Right lobe of liver (tissue), 6 donors: ENCODE measurements at regions not wholly inside any gene's neighbourhood (a gene's known extent, or its start where the extent isn't known, plus 50 kb on each side); places are given as distances from the start of the nearest gene placed in this dataset.

Experiments used
- ATAC-seq, 4 donors: fragments of 200-7000 bp; cut with Tn5 transposase; one replicate each; pipeline ENCODE4 v1.9.1; 2020; ENCODE audit warnings: mild to moderate bottlenecking in 4 of 4, moderate library complexity in 4 of 4
- DNase-seq, 3 donors: peaks; one replicate each; pipeline ENCODE4 v3.0.0-alpha.2; 2020
- H3K27ac ChIP-seq, 3 donors: fragments of 200-600 bp; one replicate each; pipeline ENCODE4 v1.8.0; 2022
- H3K27me3 ChIP-seq, 2 donors: fragments of 200-600 bp; one replicate each; pipeline ENCODE4 v1.8.0; 2022
- H3K36me3 ChIP-seq, 4 donors: fragments of 200-600 bp; sonication (generic) in 1 of 4; one replicate each; pipeline versions ENCODE4 v1.5.1 to v1.8.0; 2017 to 2022; ENCODE audit warnings: control low read depth in 1 of 4
- H3K4me1 ChIP-seq, 4 donors: fragments of 200-600 bp; sonication (generic) in 1 of 4; one replicate each; pipeline versions ENCODE4 v1.5.1 to v1.8.0; 2017 to 2022; ENCODE audit warnings: control low read depth in 1 of 4
- H3K4me3 ChIP-seq, 3 donors: fragments of 200-600 bp; one replicate each; pipeline ENCODE4 v1.8.0; 2022
- H3K9me3 ChIP-seq, 4 donors: fragments of 200-600 bp; sonication (generic) in 1 of 4; one replicate each; pipeline versions ENCODE4 v1.5.1 to v1.8.0; 2017 to 2022; ENCODE audit warnings: control low read depth in 1 of 4
- CTCF ChIP-seq, 4 donors: fragments of 200-600 bp in 3 of 4; fragments of 450-650 bp in 1 of 4; IDR thresholded peaks; one replicate each; pipeline versions ENCODE4 v1.5.1 to v1.8.0; 2016 to 2022; ENCODE audit warnings: antibody characterized with exemption in 4 of 4, mild to moderate bottlenecking in 2 of 4
- POLR2A ChIP-seq: fragments of 450-650 bp; IDR thresholded peaks from one replicate; pipeline ENCODE4 v1.6.1; 2017; ENCODE audit warnings: antibody characterized with exemption, mild to moderate bottlenecking
- WGBS: methylation state at CpG from one replicate; pipeline ENCODE4 v1.1.6; 2018; ENCODE audit warnings: low coverage, low lambda C conversion rate; ENCODE audit not compliant: insufficient coverage; ENCODE audit errors: missing lambda C conversion rate; 5-methylcytosine and 5-hydroxymethylcytosine counted together
- intact Hi-C, 2 donors: fragments of 100-400 bp; cut with DNase I; formaldehyde crosslinking; loops; one replicate each; pipeline versions ENCODE4 v1.11.2 to v1.14.1; 2022
- donor health status: DM: no; HTN: yes; CAD: no.
- donor health status: DM: no; HTN: no; CAD: no.
- donor health status: DM: no; HTN: no; CAD: no.
- donor health status: DM: no; HTN: yes; CAD: no.
- donor health status: DM: no; HTN: yes; CAD: no.

GRCh38 chr12:114293073-114293472 lies 112.9 kb downstream of the TBX5 start:
- DNase-seq (no peak), ATAC-seq (no peak)
- Histone ChIP-seq H3K27me3 (no peaks in the 10 kb centered on the region), H3K9me3 (no peaks in the 10 kb centered on the region), H3K36me3 (no peaks in the 10 kb centered on the region), H3K4me3 (no peak overlapping the region), H3K4me1 (no peaks in the 10 kb centered on the region), H3K27ac (no peak overlapping the region)
- 53% methylated on average over 3 of the region's 3 CpGs for WGBS
- no peak for TF ChIP-seq CTCF (IDR thresholded peaks at IDR 0.05)
- no peak for TF ChIP-seq POLR2A
- intact Hi-C loops: no loop called here

GRCh38 chr12:114291389-114292060 lies 114.4 kb downstream of the TBX5 start:
- ATAC-seq (no peak), DNase-seq (no peak)
- Histone ChIP-seq H3K4me3 (no peak overlapping the region), H3K9me3 (no peaks in the 10 kb centered on the region), H3K36me3 (no peaks in the 10 kb centered on the region), H3K4me1 (no peaks in the 10 kb centered on the region), H3K27ac (no peak overlapping the region), H3K27me3 (no peaks in the 10 kb centered on the region)
- intact Hi-C loops: no loop called here
- 79% methylated on average over 2 of the region's 2 CpGs for WGBS
- TF ChIP-seq CTCF (IDR thresholded peaks at IDR 0.05) (no peak), POLR2A (no peak)

DNA sequence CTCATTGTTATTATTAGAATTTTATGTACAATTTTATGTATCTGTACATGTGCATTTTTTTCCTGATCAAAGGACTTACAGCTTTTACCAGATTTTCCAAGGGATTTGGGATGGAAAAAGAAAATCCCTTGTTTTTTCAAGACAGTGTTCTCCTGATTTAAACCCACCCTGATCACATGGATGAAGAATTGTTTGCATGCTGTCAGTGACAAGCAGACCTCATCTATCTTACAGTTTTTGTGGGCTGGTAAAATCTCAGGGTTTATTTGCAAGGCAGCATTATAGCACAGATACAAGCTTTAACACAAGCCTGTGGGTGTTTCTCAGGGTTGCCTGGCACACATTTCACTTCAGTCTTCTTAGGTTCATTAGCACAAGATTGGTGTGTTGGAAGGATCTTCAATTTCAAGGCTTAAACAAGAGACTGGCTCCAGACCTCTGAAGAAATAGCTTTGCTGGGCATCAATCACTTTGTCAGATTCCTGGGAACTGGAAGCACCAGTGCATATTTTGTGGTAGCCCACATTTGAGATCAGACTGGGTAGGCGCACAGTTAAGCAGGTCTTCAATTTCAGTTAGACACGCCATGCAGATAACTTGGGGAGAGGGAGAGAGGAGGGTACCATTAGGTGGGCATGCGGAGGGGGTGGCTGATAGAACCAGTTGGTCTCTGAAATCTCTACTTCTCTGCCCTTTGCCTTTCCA lies 118.0 kb downstream of the TBX5 start:
- H3K36me3 ChIP-seq: no peaks in the 10 kb centered on the region
- no CpG with 5 or more reads among the region's 3 CpGs for WGBS
- no peak for ATAC-seq
- H3K27ac ChIP-seq: no peak overlapping the region
- no peaks in the 10 kb centered on the region for H3K9me3 ChIP-seq
- TF ChIP-seq CTCF (IDR thresholded peaks at IDR 0.05): no peak
- no peaks in the 10 kb centered on the region for H3K4me1 ChIP-seq
- intact Hi-C loops: no loop called here
- DNase-seq: no peak
- no peak overlapping the region for H3K4me3 ChIP-seq
- H3K27me3 ChIP-seq: no peaks in the 10 kb centered on the region

GRCh38 chr12:114286145-114286544 lies 119.8 kb downstream of the TBX5 start:
- H3K27me3 ChIP-seq: no peaks in the 10 kb centered on the region
- no peaks in the 10 kb centered on the region for H3K4me1 ChIP-seq
- 58% methylated on average over 2 of the region's 2 CpGs for WGBS
- intact Hi-C loops: no loop called here
- DNase-seq: no peak
- no peak for TF ChIP-seq CTCF (IDR thresholded peaks at IDR 0.05)
- no peak for TF ChIP-seq POLR2A
- H3K4me3 ChIP-seq: no peak overlapping the region
- H3K27ac ChIP-seq: no peak overlapping the region
- H3K36me3 ChIP-seq: no peaks in the 10 kb centered on the region
- no peaks in the 10 kb centered on the region for H3K9me3 ChIP-seq
- ATAC-seq: no peak
